ENCODE measurements at regions not wholly inside any gene's neighbourhood (a gene's known extent, or its start where the extent isn't known, plus 50 kb on each side); places are given as distances from the start of the nearest gene placed in this dataset.
"Not testable (repeated sequence)": the region's sequence is repeated elsewhere in the genome, so short reads cannot be mapped to it uniquely, and the experiment has no call there.

DNA sequence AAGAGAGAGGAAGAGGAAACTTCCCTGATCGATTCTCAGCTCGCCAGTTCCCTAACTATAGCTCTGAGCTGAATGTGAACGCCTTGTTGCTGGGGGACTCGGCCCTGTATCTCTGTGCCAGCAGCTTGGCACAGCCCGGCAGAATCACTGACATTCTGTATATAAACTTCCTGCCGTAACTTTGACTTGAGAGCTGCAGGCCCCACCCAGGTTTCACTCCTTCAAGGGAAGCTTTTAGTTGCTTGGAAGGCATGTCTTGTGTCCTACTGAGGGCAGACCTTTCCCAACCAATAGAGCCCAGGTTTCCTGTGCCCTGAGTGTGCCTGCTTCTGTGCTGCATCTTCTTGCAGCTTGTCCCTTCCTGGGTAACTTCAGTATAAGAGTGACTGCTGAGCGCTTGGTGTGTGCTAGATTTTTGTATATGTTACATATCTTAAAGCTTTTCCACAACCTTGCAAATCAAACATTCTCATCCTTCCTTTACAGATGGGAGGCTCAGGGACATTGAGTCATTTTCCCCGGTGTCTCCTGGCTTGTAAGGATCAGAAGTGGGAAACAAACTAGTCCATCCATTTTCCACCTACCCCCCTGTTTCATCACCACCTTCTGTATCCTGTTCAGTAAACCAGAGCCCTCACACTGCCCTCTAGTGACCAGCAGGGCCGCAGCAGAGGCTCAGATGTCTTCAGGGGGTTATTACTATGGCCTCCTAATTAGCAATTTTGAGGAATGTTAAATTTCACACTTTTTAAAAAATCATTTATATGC is 225.2 kb upstream of the PRSS58 start:
- TF ChIP-seq, protein P1, sequence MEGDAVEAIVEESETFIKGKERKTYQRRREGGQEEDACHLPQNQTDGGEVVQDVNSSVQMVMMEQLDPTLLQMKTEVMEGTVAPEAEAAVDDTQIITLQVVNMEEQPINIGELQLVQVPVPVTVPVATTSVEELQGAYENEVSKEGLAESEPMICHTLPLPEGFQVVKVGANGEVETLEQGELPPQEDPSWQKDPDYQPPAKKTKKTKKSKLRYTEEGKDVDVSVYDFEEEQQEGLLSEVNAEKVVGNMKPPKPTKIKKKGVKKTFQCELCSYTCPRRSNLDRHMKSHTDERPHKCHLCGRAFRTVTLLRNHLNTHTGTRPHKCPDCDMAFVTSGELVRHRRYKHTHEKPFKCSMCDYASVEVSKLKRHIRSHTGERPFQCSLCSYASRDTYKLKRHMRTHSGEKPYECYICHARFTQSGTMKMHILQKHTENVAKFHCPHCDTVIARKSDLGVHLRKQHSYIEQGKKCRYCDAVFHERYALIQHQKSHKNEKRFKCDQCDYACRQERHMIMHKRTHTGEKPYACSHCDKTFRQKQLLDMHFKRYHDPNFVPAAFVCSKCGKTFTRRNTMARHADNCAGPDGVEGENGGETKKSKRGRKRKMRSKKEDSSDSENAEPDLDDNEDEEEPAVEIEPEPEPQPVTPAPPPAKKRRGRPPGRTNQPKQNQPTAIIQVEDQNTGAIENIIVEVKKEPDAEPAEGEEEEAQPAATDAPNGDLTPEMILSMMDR (conservative IDR thresholded peaks at IDR 0.05) = peak; percentile 97
- no peak for TF ChIP-seq ZFX (IDR thresholded peaks at IDR 0.05)
- H3K27ac ChIP-seq = no peak overlapping the region

DNA sequence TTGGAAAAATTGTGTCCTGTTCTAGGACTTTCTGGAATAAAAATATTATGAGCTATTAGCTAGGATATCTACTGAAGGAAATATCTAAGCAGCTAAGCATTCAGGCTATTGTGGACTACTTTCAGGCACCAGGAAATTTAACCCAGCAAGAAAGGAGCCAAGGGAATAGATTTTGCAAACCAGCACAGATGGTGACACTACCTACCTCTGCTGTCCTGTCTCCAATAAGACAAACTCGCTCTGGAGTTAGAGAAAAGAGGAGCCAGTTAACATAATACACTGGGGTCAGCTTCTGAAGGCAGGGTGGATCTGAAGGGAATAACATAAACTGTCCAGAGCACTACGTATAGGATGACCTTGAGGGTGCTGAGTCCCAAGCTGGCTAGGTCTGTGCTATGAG is 223.7 kb upstream of the PRSS58 start:
- TF ChIP-seq ZFX (IDR thresholded peaks at IDR 0.05) = no peak
- TF ChIP-seq, protein P1 (conservative IDR thresholded peaks at IDR 0.05) = 0 out of 2 replicates have a peak, but pooled peaks have one; percentile 7
- H3K27ac ChIP-seq = no peak overlapping the region

DNA sequence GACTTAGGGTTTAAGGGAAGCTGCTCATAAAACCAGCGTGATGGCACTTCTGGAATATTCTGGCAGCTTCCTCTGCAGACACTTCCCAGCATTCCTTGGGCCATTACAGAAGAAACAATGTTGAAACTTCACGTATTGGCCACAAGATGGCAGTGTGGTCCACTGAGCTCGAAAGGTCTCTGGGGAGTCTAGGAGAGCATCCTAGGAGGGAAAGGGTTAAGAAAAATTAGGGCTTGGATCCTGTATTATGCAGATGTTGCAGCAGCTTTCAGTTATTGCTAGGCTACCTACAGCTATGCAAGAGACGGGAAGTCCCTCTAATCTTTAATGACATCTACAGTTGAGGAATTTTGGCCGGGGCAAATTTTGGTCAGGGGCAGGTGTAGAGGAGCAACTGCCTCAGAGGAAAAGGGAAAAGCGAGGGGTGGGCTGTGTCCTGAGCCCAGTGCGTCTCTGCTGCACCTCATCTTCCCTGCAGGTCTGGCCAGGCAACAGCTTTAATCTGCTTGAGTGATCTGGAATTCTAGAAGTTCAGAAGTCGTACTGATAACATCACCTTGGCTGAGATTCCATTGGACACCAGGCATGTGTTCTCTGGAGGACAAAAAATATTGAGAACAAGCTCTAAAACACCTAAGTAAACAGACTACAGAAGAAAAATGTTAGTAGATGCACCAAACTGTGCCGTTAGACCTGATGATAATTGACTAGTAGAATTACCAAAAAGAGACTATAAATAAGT is 220.8 kb upstream of the PRSS58 start:
- TF ChIP-seq, protein P1 (conservative IDR thresholded peaks at IDR 0.05) = peak; percentile 85
- TF ChIP-seq ZFX (IDR thresholded peaks at IDR 0.05) = no peak
- H3K27ac ChIP-seq = no peak overlapping the region

DNA sequence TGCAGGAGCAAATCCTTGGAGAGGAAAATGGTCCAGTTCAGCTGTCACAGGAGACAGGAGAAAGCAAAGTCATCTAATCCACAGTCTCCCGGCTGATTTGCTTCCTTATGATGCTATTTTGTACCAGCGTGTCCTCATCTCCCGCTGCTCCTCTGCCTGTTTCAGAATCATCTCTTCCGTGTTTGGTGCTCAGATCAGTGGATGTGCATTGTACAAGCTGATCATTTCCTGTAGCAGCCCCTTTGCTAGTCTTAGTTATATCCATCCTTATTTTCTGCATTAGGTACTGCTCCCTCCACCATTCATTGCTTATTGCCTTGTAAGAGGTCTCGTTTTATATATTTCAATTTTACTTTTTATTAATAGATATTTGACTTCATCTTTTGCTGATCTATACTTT is 219.9 kb upstream of the PRSS58 start:
- not testable (repeated sequence) for H3K27ac ChIP-seq

DNA sequence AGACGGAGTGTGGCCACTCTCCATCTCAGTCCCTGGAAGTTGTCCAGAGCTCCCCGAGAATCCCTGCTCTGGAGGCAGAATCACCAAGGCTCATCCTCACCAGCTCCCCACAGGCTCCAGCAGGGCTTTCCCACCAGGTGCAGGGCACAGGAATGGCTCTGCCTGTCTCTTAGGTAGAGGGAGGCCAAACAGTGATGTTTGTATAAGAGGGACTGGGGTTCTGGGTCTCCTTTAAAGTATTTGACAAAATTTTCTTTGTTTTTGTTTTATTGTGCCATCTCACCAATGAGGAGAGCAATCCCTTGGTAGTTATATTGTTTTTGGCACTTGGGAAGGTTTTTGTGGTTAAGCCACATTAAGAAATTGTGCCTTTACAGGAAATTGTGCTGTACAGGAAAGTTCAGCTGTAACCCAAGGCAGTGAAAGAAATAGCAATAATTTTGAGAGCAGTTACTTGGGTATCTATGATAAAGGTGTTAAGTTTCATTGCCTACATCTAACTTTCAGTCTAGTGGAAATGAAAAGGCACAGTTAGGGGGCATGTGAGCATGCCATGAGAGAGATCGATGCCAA is 219.3 kb upstream of the PRSS58 start:
- TF ChIP-seq, protein P1 (conservative IDR thresholded peaks at IDR 0.05) = no peak
- no peak for TF ChIP-seq ZFX (IDR thresholded peaks at IDR 0.05)

DNA sequence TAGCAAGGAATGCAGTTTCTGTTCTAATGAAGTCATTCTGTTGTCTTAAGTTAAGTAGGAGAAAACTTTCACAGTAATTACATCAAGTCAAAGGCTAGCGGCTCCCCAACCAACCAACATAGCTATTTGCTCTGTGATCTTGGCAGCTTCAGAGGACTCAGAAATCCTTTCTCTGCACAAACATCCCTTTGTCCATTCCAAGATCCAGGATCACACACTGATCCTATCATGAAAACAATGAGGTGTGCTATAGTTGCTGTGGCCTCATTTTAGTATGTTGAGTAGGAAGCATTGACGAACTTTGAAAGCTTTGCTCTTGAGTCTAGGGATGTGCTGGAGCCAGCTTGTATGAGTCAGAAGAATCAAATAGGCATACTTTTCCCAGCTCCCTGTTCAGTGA is 218.2 kb upstream of the PRSS58 start:
- TF ChIP-seq ZFX (IDR thresholded peaks at IDR 0.05) = no peak
- TF ChIP-seq, protein P1 (conservative IDR thresholded peaks at IDR 0.05) = no peak

More for the DNA sequence above, 219.3 kb upstream of the PRSS58 start:
- H3K27ac ChIP-seq = no peak overlapping the region

DNA sequence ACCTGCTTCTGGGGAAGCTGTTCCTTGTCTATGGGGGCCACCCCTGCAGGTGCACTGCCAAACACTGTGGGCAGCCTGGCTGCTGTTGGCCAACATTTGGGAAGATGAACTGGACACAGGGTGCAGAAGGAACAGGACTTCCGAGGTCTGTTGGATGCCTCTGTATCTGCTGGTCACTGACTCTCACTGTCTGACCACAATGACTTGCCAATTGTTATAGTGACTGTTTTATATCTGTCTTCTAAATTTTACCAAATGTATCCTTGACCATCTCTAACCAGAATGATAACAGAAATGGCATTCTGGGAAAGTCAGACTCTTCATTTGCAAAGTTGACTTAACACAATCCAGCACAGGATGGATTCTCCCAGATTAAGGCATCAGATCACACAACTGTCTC is 214.0 kb upstream of the PRSS58 start:
- no peak overlapping the region for H3K27ac ChIP-seq
- TF ChIP-seq, protein P1 (conservative IDR thresholded peaks at IDR 0.05) = no peak
- no peak for TF ChIP-seq ZFX (IDR thresholded peaks at IDR 0.05)

More for the DNA sequence above, 218.2 kb upstream of the PRSS58 start:
- no peak overlapping the region for H3K27ac ChIP-seq
